Common myeloid progenitor, CD34-positive (primary cell): ENCODE measurements at regions not wholly inside any gene's neighbourhood (a gene's known extent, or its start where the extent isn't known, plus 50 kb on each side); places are given as distances from the start of the nearest gene placed in this dataset.

Experiments used
- CTCF ChIA-PET: fragments of 350-600 bp; sonication (Branson Sonifier 250); formaldehyde crosslinking; loops from one replicate; lab custom pipeline; 2021; ENCODE audit warnings: antibody characterized with exemption; lab: Charles Lee
- POLR2A ChIA-PET: fragments of 350-600 bp; sonication (Branson Sonifier 250); formaldehyde crosslinking; loops from one replicate; lab custom pipeline; 2021; ENCODE audit warnings: antibody characterized with exemption; lab: Charles Lee
- DNase-seq, 3 donors: peaks; one replicate each; pipeline versions ENCODE4 v3.0.0 to v3.0.0-alpha.2; 2013
- H3K27ac ChIP-seq, 2 experiments: 1 replicate in 1 of 2; 2 replicates in 1 of 2; pipeline ENCODE4 v1.7.0; 2013; ENCODE audit warnings: inconsistent platforms in 2 of 2, low read length in 2 of 2, mild to moderate bottlenecking in 2 of 2, low read depth in 1 of 2, moderate library complexity in 1 of 2; ENCODE audit not compliant: severe bottlenecking in 2 of 2, insufficient read depth in 1 of 2, poor library complexity in 1 of 2
- H3K27me3 ChIP-seq, 5 experiments: replicated peaks in 2 of 5; 1 replicate in 3 of 5; 2 replicates in 2 of 5; pipeline versions ENCODE4 v1.6.1 to v1.7.0; 2013; ENCODE audit warnings: low read length in 4 of 5, mild to moderate bottlenecking in 2 of 5, moderate library complexity in 2 of 5, inconsistent platforms in 1 of 5; ENCODE audit not compliant: insufficient read depth in 5 of 5, control insufficient read depth in 4 of 5
- H3K36me3 ChIP-seq, 4 experiments: 1 replicate in 2 of 4; 2 replicates in 2 of 4; pipeline versions ENCODE4 v1.6.1 to v1.7.0; 2013; ENCODE audit warnings: low read length in 3 of 4, control low read depth in 1 of 4, mild to moderate bottlenecking in 1 of 4; ENCODE audit not compliant: control insufficient read depth in 4 of 4, insufficient read depth in 4 of 4
- H3K4me1 ChIP-seq, 4 experiments: 1 replicate in 3 of 4; 2 replicates in 1 of 4; pipeline versions ENCODE4 v1.6.1 to v1.7.1; 2013; ENCODE audit warnings: low read length in 3 of 4, mild to moderate bottlenecking in 3 of 4, control low read depth in 1 of 4, inconsistent platforms in 1 of 4, moderate library complexity in 1 of 4; ENCODE audit not compliant: control insufficient read depth in 4 of 4, insufficient read depth in 4 of 4; ENCODE audit errors: control extremely low read depth in 1 of 4
- H3K4me3 ChIP-seq, 7 experiments: 1 replicate in 4 of 7; 2 replicates in 3 of 7; pipeline versions ENCODE4 v1.5.1 to v1.7.0; 2013; ENCODE audit warnings: mild to moderate bottlenecking in 7 of 7, low read length in 6 of 7, moderate library complexity in 6 of 7, inconsistent platforms in 2 of 7, low read depth in 2 of 7, control low read depth in 1 of 7; ENCODE audit not compliant: insufficient read depth in 4 of 7, control insufficient read depth in 1 of 7; ENCODE audit errors: extremely low read depth in 1 of 7
- H3K9me3 ChIP-seq, 5 experiments: 1 replicate in 4 of 5; 2 replicates in 1 of 5; pipeline versions ENCODE4 v1.6.1 to v1.7.1; 2013; ENCODE audit warnings: low read length in 4 of 5, mild to moderate bottlenecking in 2 of 5, inconsistent platforms in 1 of 5, low read depth in 1 of 5, moderate library complexity in 1 of 5; ENCODE audit not compliant: control insufficient read depth in 4 of 5, insufficient read depth in 2 of 5; ENCODE audit errors: control extremely low read depth in 1 of 5
- WGBS: methylation state at CpG from one replicate; pipeline ENCODE4 v1.1.5; 2013; ENCODE audit not compliant: insufficient coverage; 5-methylcytosine and 5-hydroxymethylcytosine counted together

- WGBS, result 48% methylated on average over 8 of the region's 8 CpGs
Observed at GRCh38 chr11:79546351-79546750, 105.5 kb upstream of the TENM4 start.

GRCh38 chr11:79544361-79544760 lies 103.5 kb upstream of the TENM4 start:
- H3K36me3 ChIP-seq, result no peaks in the 10 kb centered on the region
- no peak overlapping the region for H3K4me3 ChIP-seq
- DNase-seq, result no peak
- WGBS, result no CpG with 5 or more reads among the region's 2 CpGs
- H3K9me3 ChIP-seq, result no peaks in the 10 kb centered on the region
- POLR2A ChIA-PET, result no interaction called here
- peaks cover 0 to 1% (median 0%) of the 10 kb centered on the region in 5 experiments for H3K27me3 ChIP-seq
- H3K4me1 ChIP-seq, result no peaks in the 10 kb centered on the region
- CTCF ChIA-PET, result no interaction called here
- H3K27ac ChIP-seq, result no peak overlapping the region

More at GRCh38 chr11:79546351-79546750, 105.5 kb upstream of the TENM4 start:
- POLR2A ChIA-PET, result no interaction called here
- no peaks in the 10 kb centered on the region for H3K9me3 ChIP-seq
- DNase-seq, result no peak
- peaks cover 0 to 1% (median 0%) of the 10 kb centered on the region in 5 experiments for H3K27me3 ChIP-seq
- no peak overlapping the region for H3K4me3 ChIP-seq
- H3K4me1 ChIP-seq, result no peaks in the 10 kb centered on the region
- no peak overlapping the region for H3K27ac ChIP-seq
- CTCF ChIA-PET, result no interaction called here
- H3K36me3 ChIP-seq, result no peaks in the 10 kb centered on the region

GRCh38 chr11:79543101-79543500 lies 102.3 kb upstream of the TENM4 start:
- no peak overlapping the region for H3K4me3 ChIP-seq
- H3K36me3 ChIP-seq, result no peaks in the 10 kb centered on the region
- DNase-seq, result no peak
- H3K4me1 ChIP-seq, result no peaks in the 10 kb centered on the region
- H3K9me3 ChIP-seq, result no peaks in the 10 kb centered on the region
- 60% methylated on average over 1 of the region's 1 CpG for WGBS
- ChIA-PET POLR2A (no interaction called here), CTCF (no interaction called here)
- peaks cover 0 to 1% (median 0%) of the 10 kb centered on the region in 5 experiments for H3K27me3 ChIP-seq
- H3K27ac ChIP-seq, result no peak overlapping the region

- CTCF ChIA-PET, result no interaction called here
- peaks cover 0 to 1% (median 0%) of the 10 kb centered on the region in 5 experiments for H3K27me3 ChIP-seq
- no peaks in the 10 kb centered on the region for H3K36me3 ChIP-seq
- POLR2A ChIA-PET, result no interaction called here
- no peak for DNase-seq
- 81% methylated on average over 4 of the region's 4 CpGs for WGBS
- no peak overlapping the region for H3K4me3 ChIP-seq
- H3K4me1 ChIP-seq, result no peaks in the 10 kb centered on the region
- H3K27ac ChIP-seq, result no peak overlapping the region
- no peaks in the 10 kb centered on the region for H3K9me3 ChIP-seq
Observed at GRCh38 chr11:79541466-79541865, 100.6 kb upstream of the TENM4 start.

GRCh38 chr11:79538775-79539174 lies 97.9 kb upstream of the TENM4 start:
- POLR2A ChIA-PET, result no interaction called here

GRCh38 chr11:79536155-79536917 lies 95.5 kb upstream of the TENM4 start:
- ChIA-PET CTCF (no interaction called here), POLR2A (no interaction called here)
- Histone ChIP-seq H3K4me1 (no peaks in the 10 kb centered on the region), H3K9me3 (no peaks in the 10 kb centered on the region), H3K36me3 (no peaks in the 10 kb centered on the region), H3K27ac (no peak overlapping the region), H3K27me3 (no peaks in the 10 kb centered on the region), H3K4me3 (no peak overlapping the region)
- DNase-seq, result no peak
- 80% methylated on average over 4 of the region's 5 CpGs for WGBS

More at GRCh38 chr11:79538775-79539174, 97.9 kb upstream of the TENM4 start:
- Histone ChIP-seq H3K9me3 (no peaks in the 10 kb centered on the region), H3K27ac (no peak overlapping the region), H3K4me3 (no peak overlapping the region), H3K4me1 (no peaks in the 10 kb centered on the region), H3K27me3 (no peaks in the 10 kb centered on the region), H3K36me3 (no peaks in the 10 kb centered on the region)
- CTCF ChIA-PET, result no interaction called here
- DNase-seq, result no peak
- WGBS, result 77% methylated on average over 3 of the region's 3 CpGs

- no peaks in the 10 kb centered on the region for H3K27me3 ChIP-seq
- H3K27ac ChIP-seq, result no peak overlapping the region
- no CpG with 5 or more reads among the region's 1 CpG for whole genome bisulfite sequencing
- CTCF ChIA-PET, result no interaction called here
- POLR2A ChIA-PET, result no interaction called here
- DNase-seq, result no peak
- H3K4me3 ChIP-seq, result no peak overlapping the region
- H3K9me3 ChIP-seq, result no peaks in the 10 kb centered on the region
- H3K4me1 ChIP-seq, result no peaks in the 10 kb centered on the region
- no peaks in the 10 kb centered on the region for H3K36me3 ChIP-seq
Observed at GRCh38 chr11:79535606-79536005, 94.8 kb upstream of the TENM4 start.
